Chondrocyte (in vitro differentiated cells): ENCODE measurements at regions not wholly inside any gene's neighbourhood (a gene's known extent, or its start where the extent isn't known, plus 50 kb on each side); places are given as distances from the start of the nearest gene placed in this dataset.

Source experiments
- DNase-seq: peaks from one replicate; pipeline ENCODE4 v3.0.0; 2021; ENCODE audit warnings: mixed read lengths, low spot score
- H3K27ac Mint-ChIP-seq: one replicate; pipeline ENCODE4 v1.8.0; 2021; ENCODE audit warnings: mild to moderate bottlenecking, moderate library complexity, mixed read lengths; ENCODE audit not compliant: unreplicated experiment
- H3K27me3 Mint-ChIP-seq: 2 replicates; pipeline ENCODE4 v1.8.0; 2021; ENCODE audit warnings: low read depth, mixed read lengths
- H3K36me3 Mint-ChIP-seq: 2 replicates; pipeline ENCODE4 v1.8.0; 2021; ENCODE audit warnings: low read depth, mixed read lengths
- H3K4me1 Mint-ChIP-seq: 2 replicates; pipeline ENCODE4 v1.8.0; 2021; ENCODE audit warnings: low read depth, mild to moderate bottlenecking, mixed read lengths
- H3K4me3 Mint-ChIP-seq: one replicate; pipeline ENCODE4 v1.8.0; 2021; ENCODE audit warnings: mild to moderate bottlenecking, moderate library complexity, mixed read lengths; ENCODE audit not compliant: unreplicated experiment
- H3K9me3 Mint-ChIP-seq: 2 replicates; pipeline ENCODE4 v1.8.0; 2021; ENCODE audit warnings: low read depth, mixed read lengths
- TF ChIP-seq, protein P1 (sequence below): fragments of 200-600 bp; sonication (generic); IDR thresholded peaks from 2 replicates; pipeline ENCODE4 v1.5.0; 2021; ENCODE audit warnings: antibody characterized with exemption, mild to moderate bottlenecking, moderate library complexity

DNA sequence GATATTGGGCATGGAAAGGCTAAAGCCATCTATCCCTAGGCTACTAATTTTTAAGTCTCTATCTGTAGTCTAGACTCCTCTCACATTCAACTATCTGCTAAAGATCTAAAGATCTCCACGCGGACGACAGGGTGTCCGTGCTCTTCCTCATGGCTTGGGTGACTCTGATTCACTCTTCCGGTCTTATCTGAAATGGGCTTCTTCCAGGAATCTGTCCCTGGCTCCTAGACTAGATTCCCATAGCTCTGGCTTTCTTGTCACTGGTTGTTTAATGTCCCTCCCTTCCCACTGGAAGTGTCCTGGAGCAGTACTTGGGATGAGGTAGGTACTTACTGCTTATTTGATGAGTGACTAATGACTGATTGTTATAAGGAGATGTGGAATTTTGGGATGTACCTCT is 62.0 kb upstream of the PODXL start:
- TF ChIP-seq, protein P1, sequence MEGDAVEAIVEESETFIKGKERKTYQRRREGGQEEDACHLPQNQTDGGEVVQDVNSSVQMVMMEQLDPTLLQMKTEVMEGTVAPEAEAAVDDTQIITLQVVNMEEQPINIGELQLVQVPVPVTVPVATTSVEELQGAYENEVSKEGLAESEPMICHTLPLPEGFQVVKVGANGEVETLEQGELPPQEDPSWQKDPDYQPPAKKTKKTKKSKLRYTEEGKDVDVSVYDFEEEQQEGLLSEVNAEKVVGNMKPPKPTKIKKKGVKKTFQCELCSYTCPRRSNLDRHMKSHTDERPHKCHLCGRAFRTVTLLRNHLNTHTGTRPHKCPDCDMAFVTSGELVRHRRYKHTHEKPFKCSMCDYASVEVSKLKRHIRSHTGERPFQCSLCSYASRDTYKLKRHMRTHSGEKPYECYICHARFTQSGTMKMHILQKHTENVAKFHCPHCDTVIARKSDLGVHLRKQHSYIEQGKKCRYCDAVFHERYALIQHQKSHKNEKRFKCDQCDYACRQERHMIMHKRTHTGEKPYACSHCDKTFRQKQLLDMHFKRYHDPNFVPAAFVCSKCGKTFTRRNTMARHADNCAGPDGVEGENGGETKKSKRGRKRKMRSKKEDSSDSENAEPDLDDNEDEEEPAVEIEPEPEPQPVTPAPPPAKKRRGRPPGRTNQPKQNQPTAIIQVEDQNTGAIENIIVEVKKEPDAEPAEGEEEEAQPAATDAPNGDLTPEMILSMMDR = no peak
- Mint-ChIP-seq H3K36me3 (peaks cover 1% of the 10 kb centered on the region), H3K9me3 (no peaks in the 10 kb centered on the region), H3K27me3 (no peaks in the 10 kb centered on the region), H3K27ac (no peak overlapping the region), H3K4me3 (no peak overlapping the region), H3K4me1 (peaks cover 39% of the 10 kb centered on the region)
- DNase-seq = no peak

DNA sequence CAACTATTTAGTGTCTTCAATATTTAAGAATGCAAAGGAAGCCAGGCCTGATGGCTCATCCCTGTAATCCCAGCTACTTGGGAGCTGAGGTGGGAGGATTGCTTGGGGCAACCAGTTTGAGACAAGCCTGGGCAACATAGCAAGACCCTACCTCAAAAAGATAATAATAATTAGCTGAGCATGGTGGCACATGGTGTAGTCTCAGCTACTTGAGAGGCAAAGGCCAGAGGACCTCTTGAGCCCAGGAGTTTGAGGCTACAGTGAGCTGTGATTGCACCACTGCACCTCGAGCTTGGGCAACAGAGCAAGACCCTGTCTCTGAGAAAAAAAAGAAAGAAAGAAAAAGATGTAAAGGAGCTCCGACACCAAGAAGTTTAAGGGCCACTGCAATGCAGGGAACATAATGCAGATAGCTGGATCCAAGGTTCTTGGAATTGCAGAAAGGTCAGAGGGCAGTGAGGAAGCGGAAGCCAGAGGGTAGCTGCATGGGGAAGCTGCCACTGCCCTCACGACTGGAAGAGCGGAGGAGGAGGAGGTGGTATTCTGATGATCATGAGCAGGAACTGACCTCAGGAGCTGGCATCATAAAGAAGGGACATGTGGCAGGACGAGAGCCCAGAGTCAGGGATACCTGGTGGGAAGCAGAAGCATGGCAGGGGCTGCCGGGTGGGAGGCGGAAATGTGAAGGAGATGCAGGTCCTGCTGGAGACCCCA is 60.2 kb upstream of the PODXL start:
- H3K27ac Mint-ChIP-seq = no peak overlapping the region
- peaks cover 24% of the 10 kb centered on the region for H3K4me1 Mint-ChIP-seq
- DNase-seq = no peak
- no peak overlapping the region for H3K4me3 Mint-ChIP-seq
- TF ChIP-seq, protein P1 = no peak
- peaks cover 1% of the 10 kb centered on the region for H3K36me3 Mint-ChIP-seq
- H3K27me3 Mint-ChIP-seq = no peaks in the 10 kb centered on the region
- no peaks in the 10 kb centered on the region for H3K9me3 Mint-ChIP-seq

DNA sequence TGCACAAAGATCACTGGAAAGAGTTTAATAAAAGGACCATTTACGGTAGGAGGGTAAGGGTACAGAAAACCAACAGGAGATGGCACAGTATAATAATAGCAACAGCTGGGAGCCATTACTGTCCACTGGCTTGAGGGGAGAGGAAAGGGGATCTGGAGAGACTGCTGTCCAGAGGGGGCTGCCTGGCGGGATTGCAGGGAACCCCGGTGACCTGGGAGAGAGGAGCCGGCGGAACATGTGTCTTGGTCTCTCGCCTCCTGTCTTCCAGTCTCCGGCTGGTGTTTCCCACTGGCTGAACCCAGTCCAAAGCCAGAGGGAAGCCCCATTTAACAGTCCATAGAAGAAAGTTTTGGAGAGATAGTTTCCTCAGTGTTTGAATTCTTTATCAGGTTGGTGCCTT is 57.5 kb upstream of the PODXL start:
- Mint-ChIP-seq H3K4me3 (no peak overlapping the region), H3K27ac (no peak overlapping the region), H3K27me3 (no peaks in the 10 kb centered on the region), H3K36me3 (peaks cover 1% of the 10 kb centered on the region), H3K4me1 (no peaks in the 10 kb centered on the region), H3K9me3 (no peaks in the 10 kb centered on the region)
- TF ChIP-seq, protein P1 = no peak
- DNase-seq = no peak

DNA sequence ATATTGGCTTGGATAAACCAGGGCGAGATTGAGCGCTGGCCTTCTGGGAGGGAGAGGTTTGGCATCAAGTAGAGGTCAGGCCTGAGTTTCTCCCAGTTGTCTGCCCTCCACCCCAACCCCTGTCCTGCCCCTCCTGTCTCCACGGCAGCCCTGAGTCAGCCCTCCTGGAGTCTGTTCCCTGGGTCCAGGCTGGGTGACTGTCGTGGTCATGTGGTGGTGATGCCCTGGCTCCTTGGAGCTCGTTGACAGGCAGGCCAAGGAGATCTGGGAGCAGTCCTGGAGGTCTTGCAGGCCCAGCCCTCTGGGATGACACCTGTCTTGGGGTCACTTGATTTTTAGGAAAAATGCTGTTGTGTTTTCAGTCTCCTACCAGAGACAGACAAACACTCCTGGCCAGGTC is 53.6 kb upstream of the PODXL start:
- Mint-ChIP-seq H3K9me3 (no peaks in the 10 kb centered on the region), H3K4me1 (peaks cover 11% of the 10 kb centered on the region), H3K27me3 (peaks cover 16% of the 10 kb centered on the region), H3K36me3 (peaks cover 3% of the 10 kb centered on the region), H3K27ac (no peak overlapping the region), H3K4me3 (no peak overlapping the region)
- TF ChIP-seq, protein P1 = no peak
- no peak for DNase-seq

DNA sequence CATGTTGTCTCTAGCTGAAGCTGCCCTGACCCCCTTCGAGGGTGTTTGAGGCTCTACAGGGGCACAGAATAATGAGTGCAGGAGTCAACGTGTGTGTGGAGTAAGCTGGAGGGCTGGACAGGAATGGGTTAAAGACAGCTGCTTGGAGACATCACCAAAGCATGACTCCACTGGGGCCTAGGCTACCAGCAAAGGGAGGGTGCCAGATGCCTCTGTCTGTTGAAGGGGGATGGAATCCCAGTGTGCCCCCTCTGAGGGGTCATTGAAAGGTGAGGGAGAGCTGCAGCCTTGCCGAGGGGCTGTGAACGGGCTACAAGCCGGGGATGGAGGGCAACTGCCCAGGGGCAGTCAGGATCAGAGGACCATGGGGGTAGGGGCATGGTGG is 51.7 kb upstream of the PODXL start:
- H3K27ac Mint-ChIP-seq = no peak overlapping the region
- TF ChIP-seq, protein P1 = no peak
- H3K27me3 Mint-ChIP-seq = peaks cover 21% of the 10 kb centered on the region
- H3K4me1 Mint-ChIP-seq = peaks cover 16% of the 10 kb centered on the region
- peaks cover 2% of the 10 kb centered on the region for H3K36me3 Mint-ChIP-seq
- no peak overlapping the region for H3K4me3 Mint-ChIP-seq
- DNase-seq = no peak
- H3K9me3 Mint-ChIP-seq = no peaks in the 10 kb centered on the region
